MCF 10A (cell line): ENCODE measurements at regions not wholly inside any gene's neighbourhood (a gene's known extent, or its start where the extent isn't known, plus 50 kb on each side); places are given as distances from the start of the nearest gene placed in this dataset.

Source experiments
- BruUV-seq: library from RNA; stranded (reverse); fragments of 400-500 nt; replicated peaks from 2 replicates; lab custom pipeline; 2021; lab: Mats Ljungman, UMichigan
- CTCF ChIA-PET: fragments of 300-600 bp; sonication (Branson Sonifier 250); formaldehyde crosslinking; extraction: SDS; loops from one replicate; lab custom pipeline; 2021; ENCODE audit warnings: antibody characterized with exemption, inconsistent platforms; lab: Yijun Ruan, JAX
- POLR2A ChIA-PET: fragments of 300-600, 350-650 bp; sonication (Branson Sonifier 250); formaldehyde crosslinking; extraction: SDS; loops from one replicate; lab custom pipeline; 2020; ENCODE audit warnings: antibody characterized with exemption, inconsistent platforms; lab: Yijun Ruan, JAX
- DNase-seq: peaks from one replicate; pipeline ENCODE4 v3.0.0-alpha.2; 2018; ENCODE audit not compliant: unreplicated experiment
- H3K27ac Mint-ChIP-seq: one replicate; pipeline ENCODE4 v1.8.0; 2022; ENCODE audit warnings: mild to moderate bottlenecking, low read depth, mixed read lengths; ENCODE audit not compliant: unreplicated experiment
- H3K27me3 Mint-ChIP-seq: one replicate; pipeline ENCODE4 v1.8.0; 2022; ENCODE audit warnings: mixed read lengths; ENCODE audit not compliant: insufficient read depth, unreplicated experiment
- H3K36me3 Mint-ChIP-seq: one replicate; pipeline ENCODE4 v1.8.0; 2022; ENCODE audit warnings: mild to moderate bottlenecking, moderate library complexity, mixed read lengths; ENCODE audit not compliant: insufficient read depth, unreplicated experiment
- H3K4me1 Mint-ChIP-seq: one replicate; pipeline ENCODE4 v1.8.0; 2022; ENCODE audit warnings: mixed read lengths; ENCODE audit not compliant: insufficient read depth, unreplicated experiment
- H3K4me3 Mint-ChIP-seq: one replicate; pipeline ENCODE4 v1.8.0; 2022; ENCODE audit warnings: mild to moderate bottlenecking, moderate library complexity, mixed read lengths; ENCODE audit not compliant: unreplicated experiment
- H3K9me3 Mint-ChIP-seq: one replicate; pipeline ENCODE4 v1.8.0; 2022; ENCODE audit warnings: mixed read lengths; ENCODE audit not compliant: unreplicated experiment
- CTCF ChIP-seq: fragments of 200-600 bp; IDR thresholded peaks from one replicate; pipeline ENCODE4 v1.8.0; 2022; ENCODE audit warnings: antibody characterized with exemption, mild to moderate bottlenecking; ENCODE audit not compliant: unreplicated experiment
- intact Hi-C: fragments of 100-400 bp; cut with micrococcal nuclease; formaldehyde crosslinking; loops from 2 replicates; pipeline ENCODE4 v1.14.1; 2022

- no peak overlapping the region for H3K4me3 Mint-ChIP-seq
- H3K36me3 Mint-ChIP-seq, result no peaks in the 10 kb centered on the region
- H3K9me3 Mint-ChIP-seq, result no peaks in the 10 kb centered on the region
- no peak overlapping the region for H3K27ac Mint-ChIP-seq
- intact Hi-C loops, result no loop called here
- H3K4me1 Mint-ChIP-seq, result peaks cover 5% of the 10 kb centered on the region
- BruUV-seq, result no TSS peak
- H3K27me3 Mint-ChIP-seq, result no peaks in the 10 kb centered on the region
- POLR2A ChIA-PET, result no interaction called here
- no peak for TF ChIP-seq CTCF
- DNase-seq, result no peak
- CTCF ChIA-PET, result interaction anchor here (0.7 to 0.8 kb wide), 2 partner anchors 9 to 15 kb away, joined by 4 read pairs; no protein-coding TSS in a partner anchor
Observed at GRCh38 chr4:59122626-59123025, 2012.4 kb upstream of the IGFBP7 start.

- intact Hi-C loops, result no loop called here
- no peak overlapping the region for H3K27ac Mint-ChIP-seq
- CTCF ChIA-PET, result no interaction called here
- no TSS peak for BruUV-seq
- DNase-seq, result no peak
- H3K27me3 Mint-ChIP-seq, result no peaks in the 10 kb centered on the region
- no peak for TF ChIP-seq CTCF
- H3K4me1 Mint-ChIP-seq, result peaks cover 1% of the 10 kb centered on the region
- no peaks in the 10 kb centered on the region for H3K9me3 Mint-ChIP-seq
- no peaks in the 10 kb centered on the region for H3K36me3 Mint-ChIP-seq
- H3K4me3 Mint-ChIP-seq, result no peak overlapping the region
- POLR2A ChIA-PET, result no interaction called here
Observed at GRCh38 chr4:59126159-59126558, 2016.0 kb upstream of the IGFBP7 start.

- no peaks in the 10 kb centered on the region for H3K36me3 Mint-ChIP-seq
- intact Hi-C loops, result no loop called here
- no TSS peak for BruUV-seq
- no peaks in the 10 kb centered on the region for H3K27me3 Mint-ChIP-seq
- POLR2A ChIA-PET, result no interaction called here
- no peaks in the 10 kb centered on the region for H3K4me1 Mint-ChIP-seq
- no peak for TF ChIP-seq CTCF
- DNase-seq, result no peak
- CTCF ChIA-PET, result no interaction called here
- H3K9me3 Mint-ChIP-seq, result no peaks in the 10 kb centered on the region
- H3K4me3 Mint-ChIP-seq, result no peak overlapping the region
- no peak overlapping the region for H3K27ac Mint-ChIP-seq
Observed at GRCh38 chr4:59127006-59127405, 2016.8 kb upstream of the IGFBP7 start.

- TF ChIP-seq CTCF, result no peak
- H3K36me3 Mint-ChIP-seq, result no peaks in the 10 kb centered on the region
- no peak overlapping the region for H3K27ac Mint-ChIP-seq
- no peak overlapping the region for H3K4me3 Mint-ChIP-seq
- no peaks in the 10 kb centered on the region for H3K4me1 Mint-ChIP-seq
- ChIA-PET CTCF (no interaction called here), POLR2A (no interaction called here)
- no TSS peak for BruUV-seq
- intact Hi-C loops, result no loop called here
- no peaks in the 10 kb centered on the region for H3K9me3 Mint-ChIP-seq
- no peak for DNase-seq
- H3K27me3 Mint-ChIP-seq, result no peaks in the 10 kb centered on the region
Observed at GRCh38 chr4:59127743-59128142, 2017.6 kb upstream of the IGFBP7 start.
